ENCODE measurements at regions not wholly inside any gene's neighbourhood (a gene's known extent, or its start where the extent isn't known, plus 50 kb on each side); places are given as distances from the start of the nearest gene placed in this dataset.
A peak's percentile ranks its signal among the peaks of the same experiment; 100 is the strongest.

DNA sequence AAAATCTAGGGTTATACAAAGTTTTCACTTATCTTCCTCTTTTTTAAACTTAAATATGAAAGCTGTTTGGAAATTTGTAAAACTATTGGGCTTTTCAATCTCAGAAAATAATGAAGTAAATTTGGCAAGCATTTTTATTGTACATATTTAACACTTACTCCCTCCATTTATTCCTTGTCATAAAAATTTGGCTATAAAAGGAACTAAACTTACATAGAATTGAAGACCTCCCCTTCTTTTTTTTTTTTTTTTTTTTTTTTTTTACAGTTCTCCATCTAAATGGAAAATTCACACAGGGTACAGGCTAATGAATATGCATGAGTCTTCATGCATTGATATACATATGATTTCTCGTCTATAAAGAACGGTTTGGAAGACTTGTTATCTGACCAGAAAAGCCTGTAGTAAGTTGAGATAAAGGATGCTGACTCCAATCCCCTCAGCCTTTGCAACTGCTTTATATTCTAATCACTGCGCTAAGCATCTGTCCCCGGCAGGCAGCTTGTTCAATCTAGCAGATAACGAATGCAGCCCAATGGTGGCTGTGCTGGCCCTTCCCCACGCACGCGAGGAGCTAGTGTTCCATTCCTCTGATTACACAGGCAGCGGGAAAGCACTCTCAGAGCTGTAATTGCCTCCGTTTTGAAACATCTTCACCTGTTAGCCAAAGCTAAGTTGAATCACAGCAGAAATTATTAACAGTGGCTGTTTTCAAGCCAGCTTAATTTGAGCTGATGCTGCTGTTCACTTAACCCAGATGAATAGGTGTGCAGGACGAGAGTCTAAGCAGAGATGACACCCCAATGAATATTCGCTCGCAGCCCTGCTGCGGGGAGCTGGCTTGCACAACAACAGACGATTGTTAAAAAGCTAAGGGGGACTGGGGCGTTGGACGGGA, 453.8 kb upstream of the ZNF608 start:
- FAIRE-seq, result no peak
- no peak for DNase-seq (ENCODE audit: low spot score)

- FAIRE-seq, result no peak
- DNase-seq (ENCODE audit: low spot score), result no peak
Observed at GRCh38 chr5:125200866-125201373, 454.5 kb upstream of the ZNF608 start.

DNA sequence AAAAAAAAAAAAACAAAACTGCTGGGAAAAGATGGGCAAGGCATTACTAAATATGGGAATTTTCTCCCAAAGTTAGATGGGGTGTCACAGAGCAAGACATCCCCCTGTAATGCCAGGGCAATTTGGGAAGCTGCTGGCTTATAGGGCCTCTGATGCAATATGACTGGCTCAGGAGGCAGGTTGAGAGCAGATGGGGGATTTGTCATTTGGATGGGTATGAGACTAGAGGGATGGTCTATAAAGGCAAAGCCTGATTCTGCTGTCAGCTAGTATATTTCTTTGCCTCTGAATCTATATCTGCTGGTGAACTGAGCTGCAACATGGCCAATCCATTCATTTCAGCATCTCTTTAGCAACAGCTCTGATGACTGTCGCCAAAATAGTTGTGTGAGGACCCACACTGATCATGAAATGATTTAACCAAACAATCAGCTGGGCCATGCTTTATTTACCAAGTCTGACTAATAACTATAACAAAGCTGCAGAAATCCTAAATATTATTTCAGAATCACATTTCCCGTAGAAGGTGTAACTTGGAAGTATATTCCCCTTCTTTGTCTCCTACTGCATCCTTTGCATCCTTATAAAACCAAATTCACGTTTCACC, 455.1 kb upstream of the ZNF608 start:
- FAIRE-seq, result no peak
- DNase-seq (ENCODE audit: low spot score), result no peak

DNA sequence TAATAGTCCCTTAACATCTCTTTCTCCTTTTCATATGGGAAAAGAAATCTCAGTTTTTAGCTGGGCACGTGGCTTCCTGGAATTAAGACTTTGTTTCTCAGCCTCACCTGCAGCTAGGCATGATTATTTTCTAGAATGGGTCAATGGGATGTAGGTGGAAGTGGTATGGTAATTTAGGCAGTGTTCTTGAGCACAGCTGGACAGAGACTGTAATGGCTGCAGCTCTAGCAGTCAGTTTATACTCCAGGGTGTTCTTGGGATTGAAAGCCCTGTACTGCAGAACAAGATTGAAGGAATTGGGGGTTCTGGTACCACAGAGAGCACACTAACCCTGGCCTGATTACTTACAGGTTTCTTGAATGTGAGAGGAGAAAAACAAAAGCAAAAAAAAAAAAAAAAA, 455.9 kb upstream of the ZNF608 start:
- FAIRE-seq (no peak), DNase-seq (ENCODE audit: low spot score) (no peak)

- DNase-seq (ENCODE audit: low spot score) (no peak), FAIRE-seq (no peak)
Observed at GRCh38 chr5:125202871-125203438, 456.5 kb upstream of the ZNF608 start.

DNA sequence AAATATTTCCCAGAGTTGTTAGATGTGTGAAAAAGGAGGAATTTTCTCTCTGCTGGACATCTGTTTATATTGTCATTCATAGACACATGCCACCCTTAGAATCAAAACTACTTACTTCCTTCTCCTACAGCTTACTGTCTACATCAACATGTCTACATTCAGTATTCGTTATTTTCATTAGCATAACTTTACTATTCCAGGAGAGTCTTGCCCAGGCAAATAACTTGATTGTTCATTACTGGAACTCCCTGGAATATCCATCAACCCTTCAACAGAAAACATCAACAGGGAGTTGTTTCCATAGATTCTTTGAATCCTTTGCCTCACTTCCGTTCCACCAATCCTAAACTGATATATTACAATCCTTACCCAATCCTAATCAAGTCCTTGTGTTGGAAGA, 457.5 kb upstream of the ZNF608 start:
- no peak for FAIRE-seq
- DNase-seq (ENCODE audit: low spot score), result no peak

GRCh38 chr5:125205601-125206225, 459.3 kb upstream of the ZNF608 start:
- FAIRE-seq (no peak), DNase-seq (ENCODE audit: low spot score) (no peak)

DNA sequence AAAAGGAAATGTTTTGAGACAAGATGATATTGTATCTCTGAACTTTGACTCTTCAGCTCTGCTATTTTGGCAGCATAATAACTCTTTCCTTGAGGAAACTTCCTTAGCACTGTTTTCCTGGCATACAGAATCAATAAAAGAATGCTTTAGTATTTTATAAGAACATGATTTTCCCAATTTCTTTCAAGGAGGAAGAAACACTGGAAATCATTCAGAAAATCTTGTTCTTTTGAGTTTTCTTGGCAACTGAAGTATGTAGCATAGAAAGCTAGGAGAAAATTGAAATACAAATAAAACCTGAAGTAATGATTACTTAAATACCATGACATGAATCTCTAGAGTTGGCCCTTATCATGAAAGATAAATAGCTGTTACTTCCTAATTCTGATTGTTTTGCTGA, 461.4 kb upstream of the ZNF608 start:
- no peak for DNase-seq (ENCODE audit: low spot score)
- FAIRE-seq, result no peak

DNA sequence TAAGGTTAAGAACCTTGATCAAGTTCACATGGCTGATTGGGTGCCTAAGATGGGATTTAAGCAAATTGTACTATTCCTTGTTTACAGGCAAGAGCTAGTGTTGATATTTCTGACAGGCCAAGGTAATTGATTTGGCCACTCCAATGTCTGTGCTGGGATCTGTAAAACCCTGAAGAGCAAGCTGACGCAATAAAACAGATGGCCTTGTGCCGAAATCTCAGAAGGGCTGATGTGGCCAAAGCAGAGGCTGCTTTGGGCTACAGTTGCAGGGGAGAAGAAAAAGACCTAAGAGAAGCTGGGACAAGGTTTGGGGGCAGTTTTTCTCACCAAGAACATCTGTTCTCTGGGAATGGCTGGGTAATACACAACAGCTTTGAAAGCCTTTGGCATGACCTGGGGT, 463.2 kb upstream of the ZNF608 start:
- DNase-seq (ENCODE audit: low spot score) (no peak), FAIRE-seq (no peak)

GRCh38 chr5:125210242-125210947, 464.0 kb upstream of the ZNF608 start:
- FAIRE-seq (no peak), DNase-seq (ENCODE audit: low spot score) (no peak)

DNA sequence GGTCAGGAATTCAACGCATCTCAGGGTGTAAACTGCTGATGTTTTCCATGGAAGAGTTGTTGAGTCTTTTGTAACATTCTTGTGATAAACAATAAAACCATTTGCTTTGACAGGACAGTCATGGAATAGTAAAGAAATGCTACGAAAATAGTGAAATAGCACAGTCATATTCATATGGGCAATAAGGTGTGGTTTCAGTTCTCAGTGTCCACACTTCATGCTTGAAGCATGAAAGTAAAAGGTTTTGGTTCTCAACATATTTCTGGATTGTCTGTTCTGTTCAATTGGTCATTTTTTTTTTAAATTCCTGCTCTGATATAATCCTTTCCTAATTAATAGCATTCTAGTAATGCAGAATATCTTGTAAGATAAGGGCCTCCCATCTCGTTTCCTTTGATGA, 467.6 kb upstream of the ZNF608 start:
- DNase-seq (ENCODE audit: low spot score) (no peak), FAIRE-seq (no peak)

DNA sequence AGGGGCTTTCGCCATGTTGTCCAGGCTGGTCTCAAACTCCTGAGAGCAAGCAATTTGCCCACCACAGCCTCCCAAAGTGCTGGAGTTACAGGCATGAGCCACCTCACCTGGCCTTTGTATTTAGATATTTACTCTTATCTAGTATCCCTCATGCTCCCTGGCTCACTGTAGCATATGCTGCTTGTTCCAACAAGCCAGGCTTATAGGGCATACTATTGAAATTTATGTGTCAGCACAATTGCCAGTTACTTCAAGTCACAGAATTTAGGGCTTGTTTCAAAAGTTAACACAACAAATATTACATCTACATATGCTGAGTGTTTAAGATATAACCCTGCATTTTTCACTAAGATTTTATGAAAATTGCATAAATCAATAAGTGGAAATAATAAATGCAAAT, 469.2 kb upstream of the ZNF608 start:
- FAIRE-seq, result no peak
- DNase-seq (ENCODE audit: low spot score), result no peak

DNA sequence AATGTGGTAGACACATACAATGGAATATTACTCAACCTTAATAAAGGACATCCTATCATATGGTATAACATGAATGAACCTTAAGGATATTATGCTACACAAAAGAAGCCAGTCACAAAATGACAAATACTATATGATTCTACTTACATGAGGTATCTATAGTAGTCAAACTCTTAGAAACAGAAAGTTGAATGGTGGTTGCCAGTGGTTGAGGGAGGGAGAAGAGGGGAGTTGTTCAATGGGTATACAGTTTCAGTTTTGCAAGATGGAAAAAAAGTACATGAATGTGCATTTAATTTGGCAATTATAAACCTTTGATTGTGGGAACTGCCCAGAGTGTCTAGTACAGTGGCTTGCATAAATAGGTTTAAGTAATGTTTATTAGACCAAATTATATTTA, 473.3 kb upstream of the ZNF608 start:
- DNase-seq (ENCODE audit: low spot score) (no peak), FAIRE-seq (no peak)

- FAIRE-seq (no peak), DNase-seq (ENCODE audit: low spot score) (no peak)
Observed at GRCh38 chr5:125220284-125220683, 473.8 kb upstream of the ZNF608 start.

GRCh38 chr5:125222597-125223240, 476.3 kb upstream of the ZNF608 start:
- FAIRE-seq (no peak), DNase-seq (ENCODE audit: low spot score) (no peak)

DNA sequence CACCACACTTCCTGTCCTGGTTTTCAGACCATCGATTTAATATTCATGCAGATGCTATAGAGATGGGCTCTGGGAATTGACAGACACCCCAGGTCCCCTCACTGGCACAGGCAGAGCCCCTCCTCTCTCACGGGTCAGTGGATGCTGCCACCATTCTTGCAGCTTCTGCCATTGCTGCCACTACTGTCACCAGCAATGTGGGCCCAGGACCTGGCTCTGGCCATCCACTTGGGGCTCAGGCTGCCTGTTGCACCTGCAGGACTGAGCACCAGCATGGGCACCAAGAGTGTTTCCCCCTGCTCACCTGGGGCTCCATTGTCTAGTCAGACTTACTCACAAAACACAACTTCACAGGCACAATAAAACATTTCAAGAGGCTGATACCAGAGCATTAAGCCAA, 479.0 kb upstream of the ZNF608 start:
- DNase-seq (ENCODE audit: low spot score) (no peak), FAIRE-seq (no peak)

DNA sequence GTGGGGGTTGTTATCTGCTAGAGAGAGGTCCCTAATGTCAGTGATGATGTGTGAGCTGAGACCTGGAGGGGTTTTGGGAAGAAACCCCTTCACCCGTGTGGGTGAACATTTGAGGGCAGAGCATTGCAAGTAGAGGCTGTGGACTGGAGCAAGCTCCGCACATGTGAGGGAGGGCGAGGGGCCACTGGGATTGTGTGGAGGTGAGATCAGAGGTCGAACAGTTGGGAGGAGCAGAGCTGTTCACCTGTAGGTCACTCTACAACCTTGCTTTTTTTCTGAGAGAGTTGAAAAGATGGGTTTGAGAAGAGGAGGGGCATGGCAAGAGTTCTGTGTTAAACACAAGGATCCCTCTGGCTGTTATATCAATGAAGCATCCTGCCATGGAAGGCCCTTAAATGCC, 480.4 kb upstream of the ZNF608 start:
- no peak for FAIRE-seq

GRCh38 chr5:125227333-125228095, 481.1 kb upstream of the ZNF608 start:
- FAIRE-seq (no peak), DNase-seq (ENCODE audit: low spot score) (peak; percentile 20)

More for the DNA sequence above, 480.4 kb upstream of the ZNF608 start:
- no peak for DNase-seq (ENCODE audit: low spot score)

GRCh38 chr5:125228363-125229070, 482.1 kb upstream of the ZNF608 start:
- DNase-seq (ENCODE audit: low spot score) (no peak), FAIRE-seq (no peak)

Data from urothelium cell line (cell line).